ENCODE measurements at regions not wholly inside any gene's neighbourhood (a gene's known extent, or its start where the extent isn't known, plus 50 kb on each side); places are given as distances from the start of the nearest gene placed in this dataset.
"Not testable (repeated sequence)": the region's sequence is repeated elsewhere in the genome, so short reads cannot be mapped to it uniquely, and the experiment has no call there.

DNA sequence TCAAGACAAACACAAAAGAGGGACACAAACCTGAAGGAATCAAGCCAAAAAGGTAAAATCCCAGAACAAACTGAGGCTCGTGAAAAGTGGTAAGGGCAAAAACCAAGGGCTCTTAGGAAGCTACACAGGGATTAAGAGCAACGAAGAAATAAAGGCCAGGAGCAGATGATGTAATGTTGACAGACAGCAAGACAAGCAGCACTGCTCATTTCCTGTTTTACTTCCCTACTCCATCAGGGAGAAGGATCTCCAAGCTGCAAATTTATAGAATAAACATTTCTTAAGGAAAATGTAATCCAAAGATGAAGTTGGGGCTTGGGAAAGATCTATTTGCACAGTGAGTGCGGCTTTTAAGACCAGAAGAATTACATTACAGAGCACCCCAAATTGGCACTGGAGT is 182.3 kb upstream of the MAP1B start:
- Histone ChIP-seq H3K4me3 (ENCODE audit: low read depth, low read length) (no peak overlapping the region), H3K36me3 (ENCODE audit: control insufficient read depth, insufficient read depth, low read length) (no peaks in the 10 kb centered on the region), H3K4me1 (no peaks in the 10 kb centered on the region), H3K9me3 (no peaks in the 10 kb centered on the region), H3K27me3 (replicated peaks; ENCODE audit: control insufficient read depth, insufficient read depth, low read length) (no peaks in the 10 kb centered on the region)
- H3K4me1 Mint-ChIP-seq (ENCODE audit: low read depth, unreplicated experiment) = peaks cover 7% of the 10 kb centered on the region
- no peaks in the 10 kb centered on the region for H3K9me3 Mint-ChIP-seq (ENCODE audit: unreplicated experiment)
- BruUV-seq (replicated peaks) = no TSS peak
- POLR2A ChIA-PET = no interaction called here
- H3K36me3 Mint-ChIP-seq (ENCODE audit: insufficient read depth, unreplicated experiment) = no peaks in the 10 kb centered on the region
- intact Hi-C loops (cut with micrococcal nuclease; ENCODE audit: unreplicated experiment) = no loop called here
- H3K4me3 Mint-ChIP-seq (ENCODE audit: unreplicated experiment) = no peak overlapping the region
- TF ChIP-seq, protein P1, sequence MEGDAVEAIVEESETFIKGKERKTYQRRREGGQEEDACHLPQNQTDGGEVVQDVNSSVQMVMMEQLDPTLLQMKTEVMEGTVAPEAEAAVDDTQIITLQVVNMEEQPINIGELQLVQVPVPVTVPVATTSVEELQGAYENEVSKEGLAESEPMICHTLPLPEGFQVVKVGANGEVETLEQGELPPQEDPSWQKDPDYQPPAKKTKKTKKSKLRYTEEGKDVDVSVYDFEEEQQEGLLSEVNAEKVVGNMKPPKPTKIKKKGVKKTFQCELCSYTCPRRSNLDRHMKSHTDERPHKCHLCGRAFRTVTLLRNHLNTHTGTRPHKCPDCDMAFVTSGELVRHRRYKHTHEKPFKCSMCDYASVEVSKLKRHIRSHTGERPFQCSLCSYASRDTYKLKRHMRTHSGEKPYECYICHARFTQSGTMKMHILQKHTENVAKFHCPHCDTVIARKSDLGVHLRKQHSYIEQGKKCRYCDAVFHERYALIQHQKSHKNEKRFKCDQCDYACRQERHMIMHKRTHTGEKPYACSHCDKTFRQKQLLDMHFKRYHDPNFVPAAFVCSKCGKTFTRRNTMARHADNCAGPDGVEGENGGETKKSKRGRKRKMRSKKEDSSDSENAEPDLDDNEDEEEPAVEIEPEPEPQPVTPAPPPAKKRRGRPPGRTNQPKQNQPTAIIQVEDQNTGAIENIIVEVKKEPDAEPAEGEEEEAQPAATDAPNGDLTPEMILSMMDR (IDR thresholded peaks at IDR 0.05; ENCODE audit: insufficient read depth in 1 of 2, low read depth in 1 of 2, low read length in 1 of 2, severe bottlenecking in 1 of 2, unreplicated experiment in 1 of 2) = no peak
- H3K27ac Mint-ChIP-seq (ENCODE audit: unreplicated experiment) = no peak overlapping the region
- no peaks in the 10 kb centered on the region for H3K27me3 Mint-ChIP-seq (ENCODE audit: insufficient read depth, unreplicated experiment)
- no peak for DNase-seq
- CTCF ChIA-PET = no interaction called here

DNA sequence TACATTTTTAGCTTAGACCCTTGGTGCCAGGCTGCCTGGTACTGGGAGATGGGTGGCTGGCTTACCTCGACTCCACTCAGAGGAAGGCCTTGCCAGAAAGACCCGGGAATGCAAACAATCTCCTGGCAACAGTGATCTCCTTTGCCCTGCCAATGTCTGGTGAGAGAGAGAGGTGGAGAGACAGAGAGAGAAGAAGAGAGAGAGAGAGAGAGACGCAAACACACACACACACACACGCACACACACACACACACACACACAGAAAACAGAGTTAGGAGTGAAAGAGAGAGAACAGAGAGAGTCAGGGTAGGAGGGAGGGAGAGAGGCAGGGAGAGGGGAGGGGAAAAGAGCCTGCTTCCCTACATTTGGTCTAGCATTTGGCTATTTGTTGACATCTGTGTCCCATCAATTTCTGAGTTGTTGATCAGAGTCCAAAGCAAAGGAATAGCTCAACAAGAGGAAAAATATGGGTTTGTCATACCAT is 181.6 kb upstream of the MAP1B start:
- Histone ChIP-seq H3K9me3 (no peaks in the 10 kb centered on the region), H3K4me3 (ENCODE audit: low read depth, low read length) (no peak overlapping the region), H3K36me3 (ENCODE audit: control insufficient read depth, insufficient read depth, low read length) (no peaks in the 10 kb centered on the region), H3K27me3 (replicated peaks; ENCODE audit: control insufficient read depth, insufficient read depth, low read length) (no peaks in the 10 kb centered on the region), H3K4me1 (no peaks in the 10 kb centered on the region)
- Mint-ChIP-seq H3K4me3 (ENCODE audit: unreplicated experiment) (no peak overlapping the region), H3K9me3 (ENCODE audit: unreplicated experiment) (no peaks in the 10 kb centered on the region), H3K4me1 (ENCODE audit: low read depth, unreplicated experiment) (peaks cover 7% of the 10 kb centered on the region), H3K27ac (ENCODE audit: unreplicated experiment) (no peak overlapping the region), H3K27me3 (ENCODE audit: insufficient read depth, unreplicated experiment) (no peaks in the 10 kb centered on the region), H3K36me3 (ENCODE audit: insufficient read depth, unreplicated experiment) (no peaks in the 10 kb centered on the region)
- intact Hi-C loops (cut with micrococcal nuclease; ENCODE audit: unreplicated experiment) = no loop called here
- POLR2A ChIA-PET = no interaction called here
- DNase-seq = no peak
- TF ChIP-seq, protein P1 (IDR thresholded peaks at IDR 0.05; ENCODE audit: insufficient read depth in 1 of 2, low read depth in 1 of 2, low read length in 1 of 2, severe bottlenecking in 1 of 2, unreplicated experiment in 1 of 2) = no peak
- CTCF ChIA-PET = no interaction called here
- no TSS peak for BruUV-seq (replicated peaks)

GRCh38 chr5:71929003-71929402 is 178.3 kb upstream of the MAP1B start:
- Histone ChIP-seq H3K36me3 (ENCODE audit: control insufficient read depth, insufficient read depth, low read length) (no peaks in the 10 kb centered on the region), H3K4me3 (ENCODE audit: low read depth, low read length) (no peak overlapping the region), H3K27me3 (replicated peaks; ENCODE audit: control insufficient read depth, insufficient read depth, low read length) (no peaks in the 10 kb centered on the region), H3K4me1 (peaks cover 18% of the 10 kb centered on the region), H3K9me3 (no peaks in the 10 kb centered on the region)
- no peak overlapping the region for H3K27ac Mint-ChIP-seq (ENCODE audit: unreplicated experiment)
- peaks cover 23% of the 10 kb centered on the region for H3K4me1 Mint-ChIP-seq (ENCODE audit: low read depth, unreplicated experiment)
- no TSS peak for BruUV-seq (replicated peaks)
- no peaks in the 10 kb centered on the region for H3K27me3 Mint-ChIP-seq (ENCODE audit: insufficient read depth, unreplicated experiment)
- no peak for DNase-seq
- H3K9me3 Mint-ChIP-seq (ENCODE audit: unreplicated experiment) = no peaks in the 10 kb centered on the region
- TF ChIP-seq, protein P1 (IDR thresholded peaks at IDR 0.05; ENCODE audit: insufficient read depth in 1 of 2, low read depth in 1 of 2, low read length in 1 of 2, severe bottlenecking in 1 of 2, unreplicated experiment in 1 of 2) = no peak
- H3K4me3 Mint-ChIP-seq (ENCODE audit: unreplicated experiment) = no peak overlapping the region
- POLR2A ChIA-PET = no interaction called here
- CTCF ChIA-PET = interaction anchor here (0.6 kb wide), 1 partner anchor 11 kb away, joined by 3 read pairs; no protein-coding TSS in a partner anchor
- no peaks in the 10 kb centered on the region for H3K36me3 Mint-ChIP-seq (ENCODE audit: insufficient read depth, unreplicated experiment)
- intact Hi-C loops (cut with micrococcal nuclease; ENCODE audit: unreplicated experiment) = no loop called here

GRCh38 chr5:71930554-71930953 is 176.7 kb upstream of the MAP1B start:
- intact Hi-C loops (cut with micrococcal nuclease; ENCODE audit: unreplicated experiment) = not testable (repeated sequence)

More at GRCh38 chr5:71930554-71930953, 176.7 kb upstream of the MAP1B start:
- H3K9me3 ChIP-seq; H3K9me3 Mint-ChIP-seq (ENCODE audit: unreplicated experiment); H3K27me3 Mint-ChIP-seq (ENCODE audit: insufficient read depth, unreplicated experiment); H3K27me3 ChIP-seq (replicated peaks; ENCODE audit: control insufficient read depth, insufficient read depth, low read length); H3K36me3 ChIP-seq (ENCODE audit: control insufficient read depth, insufficient read depth, low read length); CTCF ChIA-PET; H3K27ac Mint-ChIP-seq (ENCODE audit: unreplicated experiment); DNase-seq; H3K4me3 ChIP-seq (ENCODE audit: low read depth, low read length); H3K4me3 Mint-ChIP-seq (ENCODE audit: unreplicated experiment); POLR2A ChIA-PET; H3K36me3 Mint-ChIP-seq (ENCODE audit: insufficient read depth, unreplicated experiment); BruUV-seq (replicated peaks): not testable (repeated sequence)
- peaks cover 16% of the 10 kb centered on the region for H3K4me1 Mint-ChIP-seq (ENCODE audit: low read depth, unreplicated experiment)
- peaks cover 18% of the 10 kb centered on the region for H3K4me1 ChIP-seq
